ENCODE measurements at regions not wholly inside any gene's neighbourhood (a gene's known extent, or its start where the extent isn't known, plus 50 kb on each side); places are given as distances from the start of the nearest gene placed in this dataset.
A peak's percentile ranks its signal among the peaks of the same experiment; 100 is the strongest.

DNA sequence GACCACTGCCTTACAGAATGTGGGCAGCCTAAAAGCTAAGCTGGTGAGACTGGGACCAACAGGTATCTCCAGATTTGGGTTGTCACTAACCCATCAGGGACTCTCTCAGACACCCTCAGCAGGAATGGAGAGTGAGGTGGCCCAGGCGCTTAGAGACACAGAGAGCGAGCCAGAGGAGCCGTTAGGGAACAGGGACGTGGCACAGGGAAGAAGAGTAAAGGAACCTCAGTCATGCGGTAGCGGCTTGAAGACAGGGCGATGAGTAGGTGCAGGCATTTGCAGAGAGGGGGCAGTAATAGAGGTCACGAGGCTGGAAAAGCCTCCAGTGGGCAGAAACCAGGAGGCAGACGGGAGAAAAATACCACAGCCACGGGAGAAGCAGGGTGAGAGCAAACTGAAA lies 158.0 kb upstream of the CCND2 start:
- H3K4me3 Mint-ChIP-seq, result no peak overlapping the region
- H3K9me3 Mint-ChIP-seq, result no peaks in the 10 kb centered on the region
- H3K4me1 Mint-ChIP-seq, result peaks cover 71% of the 10 kb centered on the region
- H3K36me3 Mint-ChIP-seq (ENCODE audit: low read depth), result no peaks in the 10 kb centered on the region
- H3K27ac Mint-ChIP-seq, result no peak overlapping the region
- peaks cover 29% of the 10 kb centered on the region for H3K27me3 Mint-ChIP-seq (ENCODE audit: low read depth)
- TF ChIP-seq, protein P1, sequence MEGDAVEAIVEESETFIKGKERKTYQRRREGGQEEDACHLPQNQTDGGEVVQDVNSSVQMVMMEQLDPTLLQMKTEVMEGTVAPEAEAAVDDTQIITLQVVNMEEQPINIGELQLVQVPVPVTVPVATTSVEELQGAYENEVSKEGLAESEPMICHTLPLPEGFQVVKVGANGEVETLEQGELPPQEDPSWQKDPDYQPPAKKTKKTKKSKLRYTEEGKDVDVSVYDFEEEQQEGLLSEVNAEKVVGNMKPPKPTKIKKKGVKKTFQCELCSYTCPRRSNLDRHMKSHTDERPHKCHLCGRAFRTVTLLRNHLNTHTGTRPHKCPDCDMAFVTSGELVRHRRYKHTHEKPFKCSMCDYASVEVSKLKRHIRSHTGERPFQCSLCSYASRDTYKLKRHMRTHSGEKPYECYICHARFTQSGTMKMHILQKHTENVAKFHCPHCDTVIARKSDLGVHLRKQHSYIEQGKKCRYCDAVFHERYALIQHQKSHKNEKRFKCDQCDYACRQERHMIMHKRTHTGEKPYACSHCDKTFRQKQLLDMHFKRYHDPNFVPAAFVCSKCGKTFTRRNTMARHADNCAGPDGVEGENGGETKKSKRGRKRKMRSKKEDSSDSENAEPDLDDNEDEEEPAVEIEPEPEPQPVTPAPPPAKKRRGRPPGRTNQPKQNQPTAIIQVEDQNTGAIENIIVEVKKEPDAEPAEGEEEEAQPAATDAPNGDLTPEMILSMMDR (IDR thresholded peaks at IDR 0.05; ENCODE audit: unreplicated experiment in 3 of 3), result no peak

DNA sequence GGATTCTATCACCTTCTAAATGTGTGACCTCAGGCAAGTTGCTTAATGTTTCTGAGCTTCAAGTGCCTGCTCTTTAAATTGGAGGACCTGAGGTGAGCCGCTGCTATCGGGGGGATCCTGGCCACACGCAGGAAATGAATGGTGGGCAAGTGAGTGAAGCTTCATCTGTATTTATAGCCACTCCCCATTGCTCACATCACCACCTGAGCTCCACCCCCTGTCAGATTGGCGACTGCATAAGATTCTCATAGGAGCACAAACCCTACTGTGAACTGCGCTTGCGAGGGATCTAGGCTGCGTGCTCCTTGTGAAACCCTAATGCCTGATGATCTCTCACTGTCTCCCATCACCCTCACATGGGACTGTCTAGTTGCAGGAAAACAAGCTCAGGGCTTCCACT lies 158.6 kb upstream of the CCND2 start:
- TF ChIP-seq, protein P1 (IDR thresholded peaks at IDR 0.05; ENCODE audit: unreplicated experiment in 3 of 3), result no peak
- Mint-ChIP-seq H3K9me3 (no peaks in the 10 kb centered on the region), H3K36me3 (ENCODE audit: low read depth) (no peaks in the 10 kb centered on the region), H3K4me1 (peaks cover 70% of the 10 kb centered on the region), H3K4me3 (no peak overlapping the region), H3K27me3 (ENCODE audit: low read depth) (peaks cover 25% of the 10 kb centered on the region), H3K27ac (no peak overlapping the region)

DNA sequence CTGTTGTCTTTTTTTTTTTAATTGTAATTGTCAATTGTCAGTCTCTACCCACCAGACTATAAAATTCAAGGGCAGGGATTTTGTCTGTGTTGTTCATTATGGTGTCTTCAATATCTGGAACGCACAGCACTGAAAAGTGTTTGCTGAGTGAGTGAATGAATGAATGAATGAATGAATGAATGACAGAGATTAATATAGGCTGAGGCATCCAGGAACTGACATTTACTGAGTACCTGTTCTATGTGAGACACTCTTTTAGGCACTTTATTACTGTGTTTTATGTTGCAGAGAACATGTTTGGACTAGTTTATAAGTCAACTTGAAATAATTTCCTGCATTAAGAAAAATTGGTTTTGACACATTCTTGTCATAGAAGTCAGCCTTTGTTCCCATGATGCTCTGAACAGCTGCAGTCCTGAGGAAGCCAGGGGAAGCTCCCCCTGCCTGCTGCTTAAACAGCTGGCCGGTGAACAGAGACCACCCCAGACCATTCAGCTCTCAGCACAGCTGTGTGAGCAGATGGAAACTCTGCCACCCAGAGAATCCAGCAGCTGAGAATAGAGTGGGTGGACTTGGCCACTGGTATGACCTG lies 160.7 kb upstream of the CCND2 start:
- Mint-ChIP-seq H3K27me3 (ENCODE audit: low read depth) (peaks cover 19% of the 10 kb centered on the region), H3K4me3 (no peak overlapping the region), H3K9me3 (no peaks in the 10 kb centered on the region), H3K4me1 (peaks cover 51% of the 10 kb centered on the region), H3K27ac (no peak overlapping the region), H3K36me3 (ENCODE audit: low read depth) (no peaks in the 10 kb centered on the region)
- TF ChIP-seq, protein P1 (IDR thresholded peaks at IDR 0.05; ENCODE audit: unreplicated experiment in 3 of 3), result no peak

- Mint-ChIP-seq H3K4me3 (no peak overlapping the region), H3K9me3 (no peaks in the 10 kb centered on the region), H3K27ac (no peak overlapping the region)
These were observed 161.3 kb upstream of the CCND2 start for GRCh38 chr12:4112290-4112689.

DNA sequence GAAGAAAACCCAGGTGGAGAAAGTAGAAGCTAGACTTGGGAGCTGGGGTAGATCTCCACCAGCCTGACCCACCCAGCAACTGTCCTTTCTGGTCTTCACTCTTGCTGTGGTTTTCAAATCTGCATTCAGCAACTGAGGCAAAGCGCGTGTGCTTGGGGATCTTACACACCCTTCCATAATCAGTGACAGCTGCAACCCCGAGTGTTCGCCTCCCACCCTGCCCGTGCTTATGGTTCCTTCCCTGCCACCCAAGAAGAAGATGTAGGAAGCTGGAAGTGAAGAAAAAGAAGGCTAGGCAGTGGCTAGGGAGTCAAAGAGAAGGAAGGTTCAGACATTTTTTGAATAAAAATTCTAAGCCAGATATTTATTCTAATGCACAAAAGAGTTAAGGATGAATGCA lies 162.6 kb upstream of the CCND2 start:
- H3K4me3 Mint-ChIP-seq, result no peak overlapping the region
- H3K9me3 Mint-ChIP-seq, result no peaks in the 10 kb centered on the region
- H3K4me1 Mint-ChIP-seq, result peaks cover 39% of the 10 kb centered on the region
- TF ChIP-seq, protein P1 (IDR thresholded peaks at IDR 0.05; ENCODE audit: unreplicated experiment in 3 of 3), result no peak
- peak overlapping the region in 1 of 3 experiments; percentile 5 for H3K27ac Mint-ChIP-seq
- no peaks in the 10 kb centered on the region for H3K36me3 Mint-ChIP-seq (ENCODE audit: low read depth)
- H3K27me3 Mint-ChIP-seq (ENCODE audit: low read depth), result peaks cover 14% of the 10 kb centered on the region

More at GRCh38 chr12:4112290-4112689, 161.3 kb upstream of the CCND2 start:
- TF ChIP-seq, protein P1 (IDR thresholded peaks at IDR 0.05; ENCODE audit: unreplicated experiment in 3 of 3), result no peak
- peaks cover 16% of the 10 kb centered on the region for H3K27me3 Mint-ChIP-seq (ENCODE audit: low read depth)
- no peaks in the 10 kb centered on the region for H3K36me3 Mint-ChIP-seq (ENCODE audit: low read depth)
- H3K4me1 Mint-ChIP-seq, result peaks cover 45% of the 10 kb centered on the region

DNA sequence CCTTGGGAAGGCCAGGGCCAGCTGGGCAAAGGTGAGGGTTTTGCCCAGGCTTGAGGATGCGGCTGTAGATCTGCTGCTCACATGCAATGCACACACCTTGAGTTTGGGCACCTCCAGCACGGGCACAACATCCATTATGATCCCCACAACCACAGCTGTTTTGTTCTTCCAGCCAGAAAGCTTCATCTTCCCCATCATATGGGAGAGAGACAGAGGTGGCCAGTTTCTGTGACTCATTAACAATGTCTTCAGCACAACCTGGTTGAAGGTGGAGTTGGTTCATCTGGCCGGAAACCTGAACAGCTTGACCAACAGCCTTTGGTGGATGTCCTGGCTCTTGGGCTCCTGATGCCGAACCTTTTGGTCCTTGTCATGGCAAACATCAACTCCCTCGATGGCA lies 163.7 kb upstream of the CCND2 start:
- H3K27ac Mint-ChIP-seq, result no peak overlapping the region
- peaks cover 30% of the 10 kb centered on the region for H3K4me1 Mint-ChIP-seq
- no peak overlapping the region for H3K4me3 Mint-ChIP-seq
- TF ChIP-seq, protein P1 (IDR thresholded peaks at IDR 0.05; ENCODE audit: unreplicated experiment in 3 of 3), result no peak
- peaks cover 7% of the 10 kb centered on the region for H3K27me3 Mint-ChIP-seq (ENCODE audit: low read depth)
- H3K9me3 Mint-ChIP-seq, result no peaks in the 10 kb centered on the region
- no peaks in the 10 kb centered on the region for H3K36me3 Mint-ChIP-seq (ENCODE audit: low read depth)
